Lower lobe of right lung (tissue), 2 donors: ENCODE measurements at regions not wholly inside any gene's neighbourhood (a gene's known extent, or its start where the extent isn't known, plus 50 kb on each side); places are given as distances from the start of the nearest gene placed in this dataset.

ENCODE experiments used
- ATAC-seq, 2 donors: fragments of 200-7000 bp; cut with Tn5 transposase; one replicate each; pipeline ENCODE4 v1.9.1; 2020 to 2022; ENCODE audit warnings: mild to moderate bottlenecking in 2 of 2, moderate library complexity in 2 of 2
- DNase-seq: peaks from one replicate; pipeline ENCODE4 v3.0.0-alpha.2; 2020
- H3K27ac ChIP-seq: fragments of 200-600 bp; one replicate; pipeline ENCODE4 v1.8.0; 2022
- H3K27me3 ChIP-seq: fragments of 200-600 bp; one replicate; pipeline ENCODE4 v1.8.0; 2022; ENCODE audit warnings: low read depth
- H3K36me3 ChIP-seq: fragments of 200-600 bp; one replicate; pipeline ENCODE4 v1.8.0; 2022; ENCODE audit warnings: mild to moderate bottlenecking
- H3K4me1 ChIP-seq: fragments of 200-600 bp; one replicate; pipeline ENCODE4 v1.8.0; 2022
- H3K4me3 ChIP-seq: fragments of 200-600 bp; one replicate; pipeline ENCODE4 v1.8.0; 2022; ENCODE audit warnings: mild to moderate bottlenecking
- H3K9me3 ChIP-seq: fragments of 200-600 bp; one replicate; pipeline ENCODE4 v1.8.0; 2022
- CTCF ChIP-seq: fragments of 200-600 bp; IDR thresholded peaks from one replicate; pipeline ENCODE4 v1.8.0; 2022; ENCODE audit warnings: antibody characterized with exemption, mild to moderate bottlenecking
- intact Hi-C: fragments of 100-400 bp; cut with DNase I; formaldehyde crosslinking; loops from one replicate; pipeline ENCODE4 v1.11.0; 2022
- donor health status: DM: no; HTN: yes; CAD: no; lungs with severe emphysema.

- no peak overlapping the region for H3K4me3 ChIP-seq
- TF ChIP-seq CTCF, result no peak
- DNase-seq, result no peak
- no peaks in the 10 kb centered on the region for H3K9me3 ChIP-seq
- peaks cover 34% of the 10 kb centered on the region for H3K27me3 ChIP-seq
- no peaks in the 10 kb centered on the region for H3K4me1 ChIP-seq
- intact Hi-C loops, result no loop called here
- ATAC-seq, result no peak
- no peaks in the 10 kb centered on the region for H3K36me3 ChIP-seq
- H3K27ac ChIP-seq, result no peak overlapping the region
Observed at GRCh38 chr6:165985806-165986299, 181.8 kb downstream of the TBXT start.

DNA sequence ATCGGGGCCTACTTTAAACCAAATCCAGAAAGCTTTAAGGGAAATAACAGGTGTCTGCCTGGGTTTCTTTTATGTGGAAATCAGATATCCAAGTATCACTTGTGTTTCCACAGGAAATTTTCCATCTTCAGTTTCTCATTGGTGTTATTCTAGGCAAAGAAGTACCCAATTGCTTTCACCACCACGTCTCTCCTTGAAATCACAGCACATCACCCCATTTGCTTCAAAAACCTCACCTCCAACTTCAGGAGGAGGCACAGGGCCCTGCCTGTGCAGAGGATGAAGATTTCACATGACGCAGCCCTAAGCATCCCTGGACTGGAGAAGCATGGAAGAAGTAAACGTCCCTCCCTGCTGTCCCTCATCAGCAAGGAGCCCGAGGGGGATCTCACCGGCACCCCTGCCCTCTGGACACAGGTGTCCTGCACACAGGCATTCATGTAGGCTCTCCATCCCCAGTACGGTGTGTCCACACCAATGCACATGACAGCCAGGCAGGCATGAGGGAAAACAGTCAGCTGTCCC is 182.3 kb downstream of the TBXT start:
- no peak for TF ChIP-seq CTCF
- no peak overlapping the region for H3K4me3 ChIP-seq
- no peaks in the 10 kb centered on the region for H3K36me3 ChIP-seq
- peaks cover 34% of the 10 kb centered on the region for H3K27me3 ChIP-seq
- no peaks in the 10 kb centered on the region for H3K9me3 ChIP-seq
- DNase-seq, result no peak
- intact Hi-C loops, result no loop called here
- H3K27ac ChIP-seq, result no peak overlapping the region
- H3K4me1 ChIP-seq, result no peaks in the 10 kb centered on the region
- ATAC-seq, result no peak

DNA sequence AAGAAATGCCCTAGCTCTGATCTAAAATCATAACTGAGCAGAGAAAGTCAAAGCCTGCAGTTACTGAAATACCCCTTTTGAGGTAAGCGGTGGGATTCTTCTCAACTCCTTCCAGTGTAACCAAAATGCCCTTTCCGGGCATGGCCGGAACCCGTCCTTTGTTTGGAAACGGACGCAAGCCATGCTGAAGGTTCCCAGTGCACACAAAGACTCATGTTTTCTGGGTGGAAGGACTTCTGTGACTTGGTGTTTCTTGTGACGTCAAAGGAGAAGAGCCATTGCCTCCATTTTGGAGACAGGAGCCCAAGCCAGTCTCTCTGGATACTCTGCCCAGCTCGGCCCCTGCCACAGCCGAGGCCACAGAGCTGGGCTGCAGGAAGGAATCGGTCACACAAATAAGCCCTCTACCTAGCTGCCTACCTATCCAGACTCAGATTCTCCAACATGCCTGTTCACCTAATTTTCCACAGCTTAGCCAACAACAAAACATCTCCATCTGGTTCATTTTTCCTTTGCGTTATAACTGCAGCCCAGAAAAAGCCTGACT is 182.8 kb downstream of the TBXT start:
- TF ChIP-seq CTCF, result no peak
- DNase-seq (no peak), ATAC-seq (no peak)
- Histone ChIP-seq H3K4me3 (no peak overlapping the region), H3K27me3 (peaks cover 31% of the 10 kb centered on the region), H3K9me3 (no peaks in the 10 kb centered on the region), H3K27ac (no peak overlapping the region), H3K4me1 (no peaks in the 10 kb centered on the region), H3K36me3 (no peaks in the 10 kb centered on the region)
- intact Hi-C loops, result no loop called here

GRCh38 chr6:165983112-165984072 is 184.3 kb downstream of the TBXT start:
- TF ChIP-seq CTCF, result no peak
- H3K9me3 ChIP-seq, result no peaks in the 10 kb centered on the region
- H3K4me3 ChIP-seq, result no peak overlapping the region
- DNase-seq (no peak), ATAC-seq (no peak)
- no peaks in the 10 kb centered on the region for H3K4me1 ChIP-seq
- no peak overlapping the region for H3K27ac ChIP-seq
- no peaks in the 10 kb centered on the region for H3K36me3 ChIP-seq
- intact Hi-C loops, result no loop called here
- peaks cover 17% of the 10 kb centered on the region for H3K27me3 ChIP-seq

DNA sequence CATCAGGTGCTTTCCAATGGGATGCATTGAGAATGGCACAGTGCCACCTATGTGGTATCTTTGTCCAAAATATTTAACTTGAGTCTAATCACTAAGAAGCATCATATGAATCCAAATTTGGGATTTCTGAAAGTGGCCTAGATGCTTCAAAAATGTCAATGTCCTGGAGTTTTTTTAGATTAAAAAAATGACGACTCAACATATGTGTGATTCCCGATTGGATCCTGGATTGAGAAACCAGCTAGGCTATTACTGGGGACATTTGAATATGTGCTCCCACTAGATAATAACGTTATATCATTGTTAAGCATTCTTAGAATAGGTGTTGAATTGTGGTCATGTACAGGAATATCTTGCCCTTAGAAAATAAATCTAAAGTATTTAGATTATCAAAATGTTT is 189.2 kb downstream of the TBXT start:
- H3K4me3 ChIP-seq, result no peak overlapping the region
- H3K27ac ChIP-seq, result no peak overlapping the region
- DNase-seq (no peak), ATAC-seq (no peak)
- no peaks in the 10 kb centered on the region for H3K36me3 ChIP-seq
- no peaks in the 10 kb centered on the region for H3K9me3 ChIP-seq
- H3K27me3 ChIP-seq, result peaks cover 5% of the 10 kb centered on the region
- TF ChIP-seq CTCF, result no peak
- H3K4me1 ChIP-seq, result no peaks in the 10 kb centered on the region
- intact Hi-C loops, result no loop called here
